AG09309 (cell line): ENCODE measurements at regions not wholly inside any gene's neighbourhood (a gene's known extent, or its start where the extent isn't known, plus 50 kb on each side); places are given as distances from the start of the nearest gene placed in this dataset.

Experiments
- DNase-seq: peaks from one replicate; pipeline ENCODE4 v3.0.0-alpha.2; 2010; ENCODE audit warnings: low read depth
- H3K4me3 ChIP-seq: 2 replicates; pipeline ENCODE4 v1.5.1; 2011; ENCODE audit warnings: mild to moderate bottlenecking, low read depth, low read length, moderate library complexity; ENCODE audit not compliant: control insufficient read depth
- TF ChIP-seq, protein P1 (sequence below): IDR thresholded peaks from 2 replicates; pipeline ENCODE4 v1.5.1; 2011; ENCODE audit warnings: mild to moderate bottlenecking, low read depth, low read length, inconsistent platforms; ENCODE audit not compliant: insufficient read depth, control insufficient read depth; ENCODE audit errors: missing control alignments

DNA sequence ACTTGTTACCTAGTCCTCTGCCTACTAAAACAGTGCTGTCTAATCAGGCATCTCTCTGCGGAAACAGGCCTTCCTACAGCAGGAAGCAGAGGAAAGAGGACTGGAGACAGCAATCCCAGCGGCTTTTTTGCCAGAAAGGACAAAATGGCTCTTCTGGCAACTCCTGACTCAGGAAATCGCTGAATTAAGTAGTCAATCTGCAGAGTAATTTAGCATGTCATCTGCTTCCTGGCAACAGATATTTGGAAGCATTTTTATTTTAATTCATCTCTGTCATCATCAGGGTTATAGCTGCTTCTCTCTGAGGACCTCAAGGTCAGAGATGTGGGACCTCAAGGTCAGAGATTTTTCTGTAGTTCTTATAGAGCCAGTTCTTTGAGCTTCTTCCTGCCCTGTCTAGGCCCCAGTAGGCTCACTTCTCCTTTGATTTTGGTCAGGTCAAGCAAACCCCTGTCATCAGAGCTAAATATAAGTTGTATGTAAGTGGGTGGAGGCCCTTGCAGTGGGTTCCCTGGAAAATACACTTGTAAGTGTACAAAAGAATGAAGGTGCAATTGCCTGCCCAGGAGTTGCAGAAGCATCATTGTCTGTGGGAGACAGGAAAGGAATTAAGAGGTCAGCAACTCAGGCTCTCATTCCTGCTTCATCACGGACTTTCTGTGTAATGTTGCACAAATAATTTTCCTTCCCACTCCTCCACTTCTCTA is 229.4 kb downstream of the ALDH8A1 start:
- H3K4me3 ChIP-seq: no peak overlapping the region
- TF ChIP-seq, protein P1, sequence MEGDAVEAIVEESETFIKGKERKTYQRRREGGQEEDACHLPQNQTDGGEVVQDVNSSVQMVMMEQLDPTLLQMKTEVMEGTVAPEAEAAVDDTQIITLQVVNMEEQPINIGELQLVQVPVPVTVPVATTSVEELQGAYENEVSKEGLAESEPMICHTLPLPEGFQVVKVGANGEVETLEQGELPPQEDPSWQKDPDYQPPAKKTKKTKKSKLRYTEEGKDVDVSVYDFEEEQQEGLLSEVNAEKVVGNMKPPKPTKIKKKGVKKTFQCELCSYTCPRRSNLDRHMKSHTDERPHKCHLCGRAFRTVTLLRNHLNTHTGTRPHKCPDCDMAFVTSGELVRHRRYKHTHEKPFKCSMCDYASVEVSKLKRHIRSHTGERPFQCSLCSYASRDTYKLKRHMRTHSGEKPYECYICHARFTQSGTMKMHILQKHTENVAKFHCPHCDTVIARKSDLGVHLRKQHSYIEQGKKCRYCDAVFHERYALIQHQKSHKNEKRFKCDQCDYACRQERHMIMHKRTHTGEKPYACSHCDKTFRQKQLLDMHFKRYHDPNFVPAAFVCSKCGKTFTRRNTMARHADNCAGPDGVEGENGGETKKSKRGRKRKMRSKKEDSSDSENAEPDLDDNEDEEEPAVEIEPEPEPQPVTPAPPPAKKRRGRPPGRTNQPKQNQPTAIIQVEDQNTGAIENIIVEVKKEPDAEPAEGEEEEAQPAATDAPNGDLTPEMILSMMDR: no peak
- no peak for DNase-seq

DNA sequence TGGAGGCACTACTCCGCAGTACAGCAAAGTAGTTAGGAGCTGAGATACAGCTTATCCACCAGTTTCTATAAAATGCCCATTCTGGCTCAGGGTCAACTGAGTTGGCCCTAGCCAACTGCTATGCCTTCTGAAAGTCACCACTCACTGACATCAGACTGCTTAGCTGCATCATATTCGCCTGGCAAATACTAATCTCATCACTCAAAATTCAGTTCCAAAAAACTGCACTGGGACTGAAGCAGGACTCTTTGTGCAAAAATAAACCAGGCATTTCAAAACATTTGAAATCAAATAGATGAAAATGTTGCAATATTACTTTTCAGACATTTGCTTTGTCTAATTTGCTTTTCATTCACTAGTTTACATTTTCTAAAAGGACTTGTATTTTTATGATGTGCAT is 230.0 kb downstream of the ALDH8A1 start:
- DNase-seq: no peak
- TF ChIP-seq, protein P1: no peak

DNA sequence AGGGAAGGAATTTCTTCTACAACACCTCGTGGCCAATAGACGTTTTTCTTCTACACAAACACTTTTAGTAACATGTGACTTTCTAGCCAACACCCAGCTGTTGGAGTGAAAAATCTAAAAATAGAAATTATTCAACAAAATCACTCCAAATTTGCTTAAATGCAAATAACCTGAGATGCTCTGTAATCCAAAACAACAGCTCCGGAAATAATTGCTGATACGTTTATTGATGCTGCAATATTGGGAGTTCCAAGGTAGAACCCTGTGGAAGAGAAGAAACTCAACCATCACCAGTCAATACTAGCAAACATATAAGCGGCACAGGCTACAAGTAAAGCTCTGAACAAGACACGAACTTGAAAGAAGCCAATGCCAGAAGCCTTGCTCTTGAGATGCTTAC is 230.6 kb downstream of the ALDH8A1 start:
- TF ChIP-seq, protein P1: no peak
- no peak overlapping the region for H3K4me3 ChIP-seq
- DNase-seq: no peak

More for the DNA sequence above, 230.0 kb downstream of the ALDH8A1 start:
- H3K4me3 ChIP-seq: no peak overlapping the region

DNA sequence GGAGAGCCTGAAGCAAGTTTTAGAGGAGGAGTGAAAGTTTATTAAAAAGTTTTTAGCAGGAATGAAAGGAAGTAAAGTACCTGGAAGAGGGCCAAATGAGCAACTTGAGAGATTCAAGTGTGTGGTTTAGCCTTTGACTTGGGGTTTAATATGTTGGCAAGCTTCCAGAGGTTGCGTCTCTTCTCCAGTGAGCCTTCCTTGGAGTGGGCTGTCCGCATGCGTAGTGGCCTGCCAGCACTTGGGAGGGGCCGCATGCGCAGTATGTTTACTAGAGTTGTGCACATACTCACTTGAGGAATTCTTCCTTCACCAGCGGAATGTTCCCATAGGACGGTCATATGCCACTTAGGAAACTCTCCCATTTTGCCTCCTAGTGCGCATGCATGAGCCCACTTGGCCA is 235.2 kb downstream of the ALDH8A1 start:
- TF ChIP-seq, protein P1: no peak
- H3K4me3 ChIP-seq: no peak overlapping the region
- DNase-seq: no peak

DNA sequence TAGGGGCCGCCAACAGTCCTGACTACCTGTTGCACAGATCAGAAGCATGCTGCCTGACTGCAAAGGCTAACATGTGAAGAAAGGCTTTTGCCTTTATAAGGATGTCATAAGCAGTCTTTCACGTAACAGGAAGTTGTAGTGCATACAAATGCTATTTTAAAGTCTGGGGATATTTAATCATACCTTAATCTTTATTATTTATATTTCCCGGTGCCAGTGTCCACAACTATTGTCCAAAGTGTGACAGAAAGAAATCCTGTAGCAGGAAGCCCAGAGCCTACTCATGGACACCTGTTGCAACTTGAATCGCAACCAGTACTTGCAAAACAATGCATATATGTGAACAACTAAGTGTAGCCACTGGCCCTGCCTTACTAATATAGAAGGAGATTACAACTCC is 235.8 kb downstream of the ALDH8A1 start:
- DNase-seq: no peak
- H3K4me3 ChIP-seq: no peak overlapping the region
- TF ChIP-seq, protein P1: no peak

DNA sequence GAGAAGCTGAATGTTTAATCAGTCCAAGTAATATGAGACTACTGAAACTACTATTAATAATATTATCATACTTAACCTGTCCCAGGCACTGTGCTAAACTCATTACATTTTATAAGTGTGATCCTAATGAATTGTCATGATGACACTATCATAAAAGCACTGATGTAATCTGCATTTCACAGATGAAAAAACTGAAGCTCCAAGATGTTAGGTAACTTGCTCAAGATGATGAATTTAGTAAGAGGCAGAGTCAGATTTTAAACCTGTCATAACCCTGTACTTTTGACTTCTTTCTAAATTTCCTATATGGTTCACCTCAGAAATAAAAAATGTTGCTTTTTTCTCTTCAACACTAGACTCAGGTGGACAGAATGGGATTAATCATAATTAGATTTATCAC is 237.6 kb downstream of the ALDH8A1 start:
- no peak overlapping the region for H3K4me3 ChIP-seq
- DNase-seq: no peak
- TF ChIP-seq, protein P1: no peak
